ENCODE measurements at regions not wholly inside any gene's neighbourhood (a gene's known extent, or its start where the extent isn't known, plus 50 kb on each side); places are given as distances from the start of the nearest gene placed in this dataset.

GRCh38 chr12:66979251-66979650 is 289.9 kb upstream of the CAND1 start:
- no peaks in the 10 kb centered on the region for H3K27me3 Mint-ChIP-seq
- peaks cover under 1% of the 10 kb centered on the region for H3K36me3 Mint-ChIP-seq (ENCODE audit: insufficient read depth)
- no peak for DNase-seq (ENCODE audit: low spot score, unreplicated experiment)
- TF ChIP-seq CTCF (IDR thresholded peaks at IDR 0.05; ENCODE audit: unreplicated experiment), result no peak
- H3K27ac Mint-ChIP-seq, result no peak overlapping the region
- no peaks in the 10 kb centered on the region for H3K4me1 Mint-ChIP-seq (ENCODE audit: low read depth)
- H3K4me3 Mint-ChIP-seq (ENCODE audit: low read depth), result no peak overlapping the region
- peaks cover under 1% of the 10 kb centered on the region for H3K9me3 Mint-ChIP-seq (ENCODE audit: low read depth)

- Mint-ChIP-seq H3K27me3 (no peaks in the 10 kb centered on the region), H3K9me3 (ENCODE audit: low read depth) (no peaks in the 10 kb centered on the region), H3K4me1 (ENCODE audit: low read depth) (peaks cover 11% of the 10 kb centered on the region), H3K27ac (no peak overlapping the region), H3K4me3 (ENCODE audit: low read depth) (no peak overlapping the region), H3K36me3 (ENCODE audit: insufficient read depth) (no peaks in the 10 kb centered on the region)
- no peak for TF ChIP-seq CTCF (IDR thresholded peaks at IDR 0.05; ENCODE audit: unreplicated experiment)
- DNase-seq (ENCODE audit: low spot score, unreplicated experiment), result no peak
These were observed 285.1 kb upstream of the CAND1 start for GRCh38 chr12:66984077-66984476.

- no peaks in the 10 kb centered on the region for H3K36me3 Mint-ChIP-seq (ENCODE audit: insufficient read depth)
- H3K4me1 Mint-ChIP-seq (ENCODE audit: low read depth), result peaks cover 11% of the 10 kb centered on the region
- H3K4me3 Mint-ChIP-seq (ENCODE audit: low read depth), result no peak overlapping the region
- no peaks in the 10 kb centered on the region for H3K27me3 Mint-ChIP-seq
- no peak for DNase-seq (ENCODE audit: low spot score, unreplicated experiment)
- no peak overlapping the region for H3K27ac Mint-ChIP-seq
- no peak for TF ChIP-seq CTCF (IDR thresholded peaks at IDR 0.05; ENCODE audit: unreplicated experiment)
- no peaks in the 10 kb centered on the region for H3K9me3 Mint-ChIP-seq (ENCODE audit: low read depth)
These were observed 284.2 kb upstream of the CAND1 start for GRCh38 chr12:66984962-66985361.

GRCh38 chr12:66999141-66999540 is 270.0 kb upstream of the CAND1 start:
- H3K4me3 Mint-ChIP-seq (ENCODE audit: low read depth), result no peak overlapping the region
- H3K27me3 Mint-ChIP-seq, result no peaks in the 10 kb centered on the region
- H3K27ac Mint-ChIP-seq, result no peak overlapping the region
- peaks cover 3% of the 10 kb centered on the region for H3K9me3 Mint-ChIP-seq (ENCODE audit: low read depth)
- TF ChIP-seq CTCF (IDR thresholded peaks at IDR 0.05; ENCODE audit: unreplicated experiment), result no peak
- H3K4me1 Mint-ChIP-seq (ENCODE audit: low read depth), result no peaks in the 10 kb centered on the region
- no peak for DNase-seq (ENCODE audit: low spot score, unreplicated experiment)
- no peaks in the 10 kb centered on the region for H3K36me3 Mint-ChIP-seq (ENCODE audit: insufficient read depth)

GRCh38 chr12:67001251-67001650 is 267.9 kb upstream of the CAND1 start:
- peaks cover 3% of the 10 kb centered on the region for H3K9me3 Mint-ChIP-seq (ENCODE audit: low read depth)
- no peaks in the 10 kb centered on the region for H3K4me1 Mint-ChIP-seq (ENCODE audit: low read depth)
- no peak for TF ChIP-seq CTCF (IDR thresholded peaks at IDR 0.05; ENCODE audit: unreplicated experiment)
- no peaks in the 10 kb centered on the region for H3K27me3 Mint-ChIP-seq
- H3K4me3 Mint-ChIP-seq (ENCODE audit: low read depth), result no peak overlapping the region
- H3K36me3 Mint-ChIP-seq (ENCODE audit: insufficient read depth), result no peaks in the 10 kb centered on the region
- DNase-seq (ENCODE audit: low spot score, unreplicated experiment), result no peak
- no peak overlapping the region for H3K27ac Mint-ChIP-seq
